ENCODE measurements at regions not wholly inside any gene's neighbourhood (a gene's known extent, or its start where the extent isn't known, plus 50 kb on each side); places are given as distances from the start of the nearest gene placed in this dataset.

DNA sequence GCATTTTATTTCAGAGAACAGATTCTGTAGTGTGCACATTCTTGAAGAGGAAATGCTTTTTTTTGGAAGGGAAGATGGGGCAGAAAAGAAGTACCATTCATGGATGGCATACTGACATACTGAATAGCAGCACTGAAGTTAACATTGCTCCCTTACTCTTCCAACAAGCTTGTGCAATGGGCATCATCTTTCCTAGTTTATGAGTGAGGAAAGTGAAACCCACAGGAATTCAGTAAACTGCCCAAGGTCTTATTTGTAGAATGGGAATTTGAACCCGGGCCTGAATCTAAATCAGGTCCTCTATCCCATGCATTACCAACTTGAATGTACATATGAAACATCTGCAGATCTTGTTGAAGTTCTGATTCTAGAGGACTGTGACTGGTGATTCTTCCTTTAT lies 215.7 kb upstream of the FGGY start:
- TF ChIP-seq, protein P1, sequence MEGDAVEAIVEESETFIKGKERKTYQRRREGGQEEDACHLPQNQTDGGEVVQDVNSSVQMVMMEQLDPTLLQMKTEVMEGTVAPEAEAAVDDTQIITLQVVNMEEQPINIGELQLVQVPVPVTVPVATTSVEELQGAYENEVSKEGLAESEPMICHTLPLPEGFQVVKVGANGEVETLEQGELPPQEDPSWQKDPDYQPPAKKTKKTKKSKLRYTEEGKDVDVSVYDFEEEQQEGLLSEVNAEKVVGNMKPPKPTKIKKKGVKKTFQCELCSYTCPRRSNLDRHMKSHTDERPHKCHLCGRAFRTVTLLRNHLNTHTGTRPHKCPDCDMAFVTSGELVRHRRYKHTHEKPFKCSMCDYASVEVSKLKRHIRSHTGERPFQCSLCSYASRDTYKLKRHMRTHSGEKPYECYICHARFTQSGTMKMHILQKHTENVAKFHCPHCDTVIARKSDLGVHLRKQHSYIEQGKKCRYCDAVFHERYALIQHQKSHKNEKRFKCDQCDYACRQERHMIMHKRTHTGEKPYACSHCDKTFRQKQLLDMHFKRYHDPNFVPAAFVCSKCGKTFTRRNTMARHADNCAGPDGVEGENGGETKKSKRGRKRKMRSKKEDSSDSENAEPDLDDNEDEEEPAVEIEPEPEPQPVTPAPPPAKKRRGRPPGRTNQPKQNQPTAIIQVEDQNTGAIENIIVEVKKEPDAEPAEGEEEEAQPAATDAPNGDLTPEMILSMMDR (IDR thresholded peaks at IDR 0.05) = no peak
- TF ChIP-seq POLR2A (IDR thresholded peaks at IDR 0.05) = no peak
